ENCODE measurements at regions not wholly inside any gene's neighbourhood (a gene's known extent, or its start where the extent isn't known, plus 50 kb on each side); places are given as distances from the start of the nearest gene placed in this dataset.

GRCh38 chr2:101571951-101572350, 97.0 kb upstream of the RFX8 start:
- DNase-seq, result no peak
- H4K91ac ChIP-seq (ENCODE audit: low read length), result no peak overlapping the region

GRCh38 chr2:101569886-101570520, 95.1 kb upstream of the RFX8 start:
- Histone ChIP-seq H4K91ac (ENCODE audit: low read length) (no peak overlapping the region), H3K14ac (ENCODE audit: low read length in 2 of 2) (no peak overlapping the region), H2BK15ac (ENCODE audit: low read depth, poor library complexity, severe bottlenecking) (no peak overlapping the region), H2AFZ (ENCODE audit: low read depth, low read length) (no peak overlapping the region), H3K9ac (ENCODE audit: low read length) (no peak overlapping the region), H3K4ac (ENCODE audit: low read depth in 1 of 2, low read length in 2 of 2) (no peak overlapping the region), H3K27me3 (ENCODE audit: control insufficient read depth in 1 of 2, insufficient read depth in 1 of 2, low read length in 2 of 2) (peaks cover 8 to 10% of the 10 kb centered on the region in 2 experiments), H2BK12ac (ENCODE audit: low read length in 2 of 2) (no peak overlapping the region), H3K4me3 (ENCODE audit: insufficient read depth in 1 of 2, low read depth in 1 of 2, low read length in 2 of 2) (no peak overlapping the region), H3K4me2 (ENCODE audit: low read length, poor library complexity, severe bottlenecking) (no peak overlapping the region), H3K9me3 (ENCODE audit: control insufficient read depth, low read length) (peaks cover 4% of the 10 kb centered on the region), H2BK5ac (ENCODE audit: low read depth, low read length, poor library complexity, severe bottlenecking) (no peak overlapping the region), H2BK120ac (ENCODE audit: low read depth, low read length) (no peak overlapping the region), H3K18ac (ENCODE audit: low read depth in 1 of 2, low read length in 2 of 2) (no peak overlapping the region), H4K8ac (ENCODE audit: low read length) (no peak overlapping the region), H3K79me1 (replicated peaks; ENCODE audit: low read length, poor library complexity, severe bottlenecking) (no peaks in the 10 kb centered on the region), H2AK5ac (ENCODE audit: low read length, severe bottlenecking) (no peak overlapping the region), H3K4me1 (ENCODE audit: control insufficient read depth, insufficient read depth, low read depth, low read length) (no peaks in the 10 kb centered on the region), H3K23ac (ENCODE audit: low read length in 2 of 2) (no peak overlapping the region), H3K36me3 (ENCODE audit: control insufficient read depth in 1 of 2, insufficient read depth in 2 of 2, low read depth in 1 of 2, low read length in 2 of 2) (no peaks in the 10 kb centered on the region), H3K27ac (ENCODE audit: low read length, poor library complexity, severe bottlenecking) (no peak overlapping the region)
- no peak for DNase-seq
- 84% methylated on average over 4 of the region's 7 CpGs for WGBS

More at GRCh38 chr2:101571951-101572350, 97.0 kb upstream of the RFX8 start:
- Histone ChIP-seq H2BK12ac (ENCODE audit: low read length in 2 of 2) (no peak overlapping the region), H4K8ac (ENCODE audit: low read length) (no peak overlapping the region), H2AK5ac (ENCODE audit: low read length, severe bottlenecking) (no peak overlapping the region), H3K18ac (ENCODE audit: low read depth in 1 of 2, low read length in 2 of 2) (no peak overlapping the region), H3K9ac (ENCODE audit: low read length) (no peak overlapping the region), H3K4me3 (ENCODE audit: insufficient read depth in 1 of 2, low read depth in 1 of 2, low read length in 2 of 2) (no peak overlapping the region), H2BK15ac (ENCODE audit: low read depth, poor library complexity, severe bottlenecking) (no peak overlapping the region), H2BK5ac (ENCODE audit: low read depth, low read length, poor library complexity, severe bottlenecking) (no peak overlapping the region), H3K79me1 (replicated peaks; ENCODE audit: low read length, poor library complexity, severe bottlenecking) (no peaks in the 10 kb centered on the region), H3K4me1 (ENCODE audit: control insufficient read depth, insufficient read depth, low read depth, low read length) (no peaks in the 10 kb centered on the region), H3K23ac (ENCODE audit: low read length in 2 of 2) (no peak overlapping the region), H2AFZ (ENCODE audit: low read depth, low read length) (no peak overlapping the region), H3K14ac (ENCODE audit: low read length in 2 of 2) (no peak overlapping the region), H2BK120ac (ENCODE audit: low read depth, low read length) (no peak overlapping the region), H3K27me3 (ENCODE audit: control insufficient read depth in 1 of 2, insufficient read depth in 1 of 2, low read length in 2 of 2) (peaks cover 0 to 3% of the 10 kb centered on the region in 2 experiments), H3K27ac (ENCODE audit: low read length, poor library complexity, severe bottlenecking) (no peak overlapping the region), H3K36me3 (ENCODE audit: control insufficient read depth in 1 of 2, insufficient read depth in 2 of 2, low read depth in 1 of 2, low read length in 2 of 2) (no peaks in the 10 kb centered on the region), H3K9me3 (ENCODE audit: control insufficient read depth, low read length) (peaks cover 4% of the 10 kb centered on the region), H3K4ac (ENCODE audit: low read depth in 1 of 2, low read length in 2 of 2) (no peak overlapping the region), H3K4me2 (ENCODE audit: low read length, poor library complexity, severe bottlenecking) (no peak overlapping the region)
- WGBS, result 100% methylated on average over 1 of the region's 1 CpG

- H4K91ac ChIP-seq (ENCODE audit: low read length), result no peak overlapping the region
- no CpG with 5 or more reads among the region's 1 CpG for WGBS
- no peaks in the 10 kb centered on the region for H3K36me3 ChIP-seq (ENCODE audit: control insufficient read depth in 1 of 2, insufficient read depth in 2 of 2, low read depth in 1 of 2, low read length in 2 of 2)
Measured at GRCh38 chr2:101568969-101569368, 94.1 kb upstream of the RFX8 start.

GRCh38 chr2:101566632-101567228, 91.8 kb upstream of the RFX8 start:
- 60% methylated on average over 3 of the region's 6 CpGs for WGBS
- no peak overlapping the region for H2AFZ ChIP-seq (ENCODE audit: low read depth, low read length)

More at GRCh38 chr2:101568969-101569368, 94.1 kb upstream of the RFX8 start:
- no peak overlapping the region for H3K14ac ChIP-seq (ENCODE audit: low read length in 2 of 2)
- H2BK5ac ChIP-seq (ENCODE audit: low read depth, low read length, poor library complexity, severe bottlenecking), result no peak overlapping the region
- peaks cover 4% of the 10 kb centered on the region for H3K9me3 ChIP-seq (ENCODE audit: control insufficient read depth, low read length)
- DNase-seq, result no peak
- H3K27ac ChIP-seq (ENCODE audit: low read length, poor library complexity, severe bottlenecking), result no peak overlapping the region
- H3K23ac ChIP-seq (ENCODE audit: low read length in 2 of 2), result no peak overlapping the region
- H3K4me1 ChIP-seq (ENCODE audit: control insufficient read depth, insufficient read depth, low read depth, low read length), result no peaks in the 10 kb centered on the region
- no peak overlapping the region for H2BK120ac ChIP-seq (ENCODE audit: low read depth, low read length)
- no peak overlapping the region for H3K18ac ChIP-seq (ENCODE audit: low read depth in 1 of 2, low read length in 2 of 2)
- no peaks in the 10 kb centered on the region for H3K79me1 ChIP-seq (replicated peaks; ENCODE audit: low read length, poor library complexity, severe bottlenecking)
- H3K4me3 ChIP-seq (ENCODE audit: insufficient read depth in 1 of 2, low read depth in 1 of 2, low read length in 2 of 2), result no peak overlapping the region
- no peak overlapping the region for H4K8ac ChIP-seq (ENCODE audit: low read length)
- H2AK5ac ChIP-seq (ENCODE audit: low read length, severe bottlenecking), result no peak overlapping the region
- no peak overlapping the region for H3K4ac ChIP-seq (ENCODE audit: low read depth in 1 of 2, low read length in 2 of 2)
- no peak overlapping the region for H2BK15ac ChIP-seq (ENCODE audit: low read depth, poor library complexity, severe bottlenecking)
- peaks cover 8 to 12% of the 10 kb centered on the region in 2 experiments for H3K27me3 ChIP-seq (ENCODE audit: control insufficient read depth in 1 of 2, insufficient read depth in 1 of 2, low read length in 2 of 2)
- no peak overlapping the region for H3K4me2 ChIP-seq (ENCODE audit: low read length, poor library complexity, severe bottlenecking)
- no peak overlapping the region for H3K9ac ChIP-seq (ENCODE audit: low read length)
- no peak overlapping the region for H2AFZ ChIP-seq (ENCODE audit: low read depth, low read length)
- H2BK12ac ChIP-seq (ENCODE audit: low read length in 2 of 2), result no peak overlapping the region

More at GRCh38 chr2:101566632-101567228, 91.8 kb upstream of the RFX8 start:
- H3K9ac ChIP-seq (ENCODE audit: low read length), result no peak overlapping the region
- no peak for DNase-seq
- no peak overlapping the region for H2BK120ac ChIP-seq (ENCODE audit: low read depth, low read length)
- no peak overlapping the region for H2BK15ac ChIP-seq (ENCODE audit: low read depth, poor library complexity, severe bottlenecking)
- H3K79me1 ChIP-seq (replicated peaks; ENCODE audit: low read length, poor library complexity, severe bottlenecking), result no peaks in the 10 kb centered on the region
- no peak overlapping the region for H2BK12ac ChIP-seq (ENCODE audit: low read length in 2 of 2)
- no peak overlapping the region for H3K4me2 ChIP-seq (ENCODE audit: low read length, poor library complexity, severe bottlenecking)
- peaks cover 8 to 12% of the 10 kb centered on the region in 2 experiments for H3K27me3 ChIP-seq (ENCODE audit: control insufficient read depth in 1 of 2, insufficient read depth in 1 of 2, low read length in 2 of 2)
- no peaks in the 10 kb centered on the region for H3K36me3 ChIP-seq (ENCODE audit: control insufficient read depth in 1 of 2, insufficient read depth in 2 of 2, low read depth in 1 of 2, low read length in 2 of 2)
- no peaks in the 10 kb centered on the region for H3K9me3 ChIP-seq (ENCODE audit: control insufficient read depth, low read length)
- H4K91ac ChIP-seq (ENCODE audit: low read length), result no peak overlapping the region
- no peak overlapping the region for H3K18ac ChIP-seq (ENCODE audit: low read depth in 1 of 2, low read length in 2 of 2)
- H3K4me3 ChIP-seq (ENCODE audit: insufficient read depth in 1 of 2, low read depth in 1 of 2, low read length in 2 of 2), result no peak overlapping the region
- no peak overlapping the region for H3K4ac ChIP-seq (ENCODE audit: low read depth in 1 of 2, low read length in 2 of 2)
- no peak overlapping the region for H3K23ac ChIP-seq (ENCODE audit: low read length in 2 of 2)
- H3K27ac ChIP-seq (ENCODE audit: low read length, poor library complexity, severe bottlenecking), result no peak overlapping the region
- H2BK5ac ChIP-seq (ENCODE audit: low read depth, low read length, poor library complexity, severe bottlenecking), result no peak overlapping the region
- H3K4me1 ChIP-seq (ENCODE audit: control insufficient read depth, insufficient read depth, low read depth, low read length), result no peaks in the 10 kb centered on the region
- H4K8ac ChIP-seq (ENCODE audit: low read length), result no peak overlapping the region
- H2AK5ac ChIP-seq (ENCODE audit: low read length, severe bottlenecking), result no peak overlapping the region
- no peak overlapping the region for H3K14ac ChIP-seq (ENCODE audit: low read length in 2 of 2)
